ENCODE measurements at regions not wholly inside any gene's neighbourhood (a gene's known extent, or its start where the extent isn't known, plus 50 kb on each side); places are given as distances from the start of the nearest gene placed in this dataset.

- TF ChIP-seq CTCF (conservative IDR thresholded peaks at IDR 0.05 in 1 of 2, IDR thresholded peaks at IDR 0.05 in 1 of 2; ENCODE audit: extremely low read depth in 1 of 2, insufficient read depth in 1 of 2, low read depth in 1 of 2, low read length in 2 of 2) (no peak), EZH2 (IDR thresholded peaks at IDR 0.05; ENCODE audit: borderline replicate concordance, low read length) (no peak)
Measured at GRCh38 chr10:107443813-107444212, 279.3 kb upstream of the SORCS1 start.
